Gastroesophageal sphincter (tissue), 4 donors: ENCODE measurements at regions not wholly inside any gene's neighbourhood (a gene's known extent, or its start where the extent isn't known, plus 50 kb on each side); places are given as distances from the start of the nearest gene placed in this dataset.

Experiments
- ATAC-seq: fragments of 150-250 bp; one replicate; pipeline ENCODE4 v1.9.1; 2016; ENCODE audit warnings: mild to moderate bottlenecking, moderate library complexity
- H3K27ac ChIP-seq, 4 donors: fragments of 200-600 bp; sonication (generic) in 3 of 4; 1 replicate in 3 of 4; 2 replicates in 1 of 4; pipeline ENCODE4 v1.5.1; 2016 to 2019
- H3K27me3 ChIP-seq: fragments of 200-600 bp; sonication (generic); one replicate; pipeline ENCODE4 v1.5.1; 2019
- H3K36me3 ChIP-seq, 2 donors: fragments of 200-600 bp; sonication (generic); one replicate each; pipeline ENCODE4 v1.5.1; 2019; ENCODE audit warnings: control low read depth in 1 of 2
- H3K4me1 ChIP-seq, 3 donors: fragments of 200-600 bp; sonication (generic); 1 replicate in 2 of 3; 2 replicates in 1 of 3; pipeline ENCODE4 v1.5.1; 2016 to 2019; ENCODE audit warnings: control low read depth in 2 of 3
- H3K4me3 ChIP-seq, 2 donors: fragments of 200-600 bp; sonication (generic); one replicate each; pipeline ENCODE4 v1.5.1; 2019; ENCODE audit warnings: mild to moderate bottlenecking in 1 of 2, moderate library complexity in 1 of 2
- H3K9me3 ChIP-seq, 3 donors: fragments of 200-600 bp; sonication (generic); one replicate each; pipeline ENCODE4 v1.5.1; 2017 to 2019; ENCODE audit warnings: control low read depth in 2 of 3
- CTCF ChIP-seq, 4 experiments: fragments of 200-600 bp in 2 of 4; fragments of 450-650 bp in 2 of 4; sonication (generic) in 1 of 4; IDR thresholded peaks; one replicate each; pipeline ENCODE4 v1.5.1; 2017 to 2019; ENCODE audit warnings: antibody characterized with exemption in 4 of 4, mild to moderate bottlenecking in 2 of 4, moderate library complexity in 2 of 4
- EP300 ChIP-seq: sonication (generic); formaldehyde crosslinking; IDR thresholded peaks from one replicate; pipeline ENCODE4 v1.6.1; 2017; ENCODE audit warnings: antibody characterized with exemption, mild to moderate bottlenecking
- POLR2A ChIP-seq, 2 donors: fragments of 450-650 bp; IDR thresholded peaks; one replicate each; pipeline ENCODE4 v1.6.1; 2017; ENCODE audit warnings: antibody characterized with exemption in 2 of 2, mild to moderate bottlenecking in 2 of 2, moderate library complexity in 1 of 2
- POLR2AphosphoS5 ChIP-seq: sonication (generic); formaldehyde crosslinking; IDR thresholded peaks from one replicate; pipeline ENCODE4 v1.6.1; 2017; ENCODE audit warnings: antibody characterized with exemption
- WGBS, 2 donors: methylation state at CpG; one replicate each; pipeline ENCODE4 v1.1.5; 2018; ENCODE audit warnings: low coverage in 1 of 2; 5-methylcytosine and 5-hydroxymethylcytosine counted together

GRCh38 chrX:139078342-139078741 is 366.8 kb upstream of the FGF13 start:
- no peak for ATAC-seq
- no peaks in the 10 kb centered on the region for H3K9me3 ChIP-seq
- H3K27ac ChIP-seq = no peak overlapping the region
- no peak overlapping the region for H3K4me3 ChIP-seq
- H3K36me3 ChIP-seq = no peaks in the 10 kb centered on the region
- WGBS, 2 donors = 8 to 33% methylated on average over 1 of the region's 1 CpG
- H3K4me1 ChIP-seq = no peaks in the 10 kb centered on the region
- no peak for TF ChIP-seq POLR2A (IDR thresholded peaks at IDR 0.05)
- no peak for TF ChIP-seq CTCF (IDR thresholded peaks at IDR 0.05)
- no peaks in the 10 kb centered on the region for H3K27me3 ChIP-seq

GRCh38 chrX:139077281-139078250 is 366.0 kb upstream of the FGF13 start:
- WGBS, 2 donors = 52 to 61% methylated on average over 4 of the region's 5 CpGs
- H3K4me1 ChIP-seq = no peaks in the 10 kb centered on the region
- ATAC-seq = no peak
- H3K27ac ChIP-seq = no peak overlapping the region
- no peak overlapping the region for H3K4me3 ChIP-seq
- TF ChIP-seq POLR2AphosphoS5 = no peak
- no peak for TF ChIP-seq EP300
- no peak for TF ChIP-seq CTCF (IDR thresholded peaks at IDR 0.05)
- no peak for TF ChIP-seq POLR2A (IDR thresholded peaks at IDR 0.05)
- H3K27me3 ChIP-seq = no peaks in the 10 kb centered on the region
- no peaks in the 10 kb centered on the region for H3K9me3 ChIP-seq
- no peaks in the 10 kb centered on the region for H3K36me3 ChIP-seq

GRCh38 chrX:139063364-139063763 is 351.8 kb upstream of the FGF13 start:
- H3K36me3 ChIP-seq = no peaks in the 10 kb centered on the region
- no peak overlapping the region for H3K27ac ChIP-seq
- no peaks in the 10 kb centered on the region for H3K9me3 ChIP-seq
- ATAC-seq = no peak
- TF ChIP-seq EP300 = no peak
- TF ChIP-seq CTCF (IDR thresholded peaks at IDR 0.05) = no peak
- TF ChIP-seq POLR2AphosphoS5 = no peak
- TF ChIP-seq POLR2A (IDR thresholded peaks at IDR 0.05) = no peak
- H3K4me3 ChIP-seq = no peak overlapping the region
- H3K27me3 ChIP-seq = no peaks in the 10 kb centered on the region
- H3K4me1 ChIP-seq = no peaks in the 10 kb centered on the region
- 63 to 68% methylated on average over 2 of the region's 2 CpGs for WGBS, 2 donors

- Histone ChIP-seq H3K27me3 (no peaks in the 10 kb centered on the region), H3K27ac (no peak overlapping the region), H3K4me1 (no peaks in the 10 kb centered on the region), H3K36me3 (no peaks in the 10 kb centered on the region), H3K4me3 (no peak overlapping the region), H3K9me3 (no peaks in the 10 kb centered on the region)
- ATAC-seq = no peak
- WGBS, 2 donors = 30 to 55% methylated on average over 4 of the region's 4 CpGs
- TF ChIP-seq POLR2AphosphoS5 (no peak), POLR2A (IDR thresholded peaks at IDR 0.05) (no peak), CTCF (IDR thresholded peaks at IDR 0.05) (no peak), EP300 (no peak)
These were observed 347.4 kb upstream of the FGF13 start for GRCh38 chrX:139058831-139059495.
